ENCODE measurements at regions not wholly inside any gene's neighbourhood (a gene's known extent, or its start where the extent isn't known, plus 50 kb on each side); places are given as distances from the start of the nearest gene placed in this dataset.
A peak's percentile ranks its signal among the peaks of the same experiment; 100 is the strongest.
"Not testable (repeated sequence)": the region's sequence is repeated elsewhere in the genome, so short reads cannot be mapped to it uniquely, and the experiment has no call there.

DNA sequence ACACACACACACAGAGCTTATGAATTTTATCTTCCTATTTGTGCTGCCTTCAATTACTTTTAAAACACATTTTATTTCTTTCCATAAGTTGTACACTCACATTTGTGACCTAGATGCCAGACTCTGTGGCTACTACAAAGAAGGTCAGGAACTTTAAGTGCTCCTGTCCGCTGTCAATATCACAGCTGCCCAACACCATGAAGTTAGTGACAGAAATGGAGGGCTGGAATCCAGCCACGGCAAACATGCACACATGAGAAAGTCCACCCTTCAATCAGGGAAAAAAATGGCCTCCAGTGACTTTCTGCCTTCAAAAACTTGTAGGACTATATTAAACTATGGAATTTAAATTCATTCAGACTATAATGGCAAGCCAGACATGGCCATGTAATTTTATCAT is 334.4 kb upstream of the FSTL5 start:
- Mint-ChIP-seq H3K27me3 (peaks cover under 1% of the 10 kb centered on the region), H3K27ac (no peak overlapping the region), H3K4me3 (no peak overlapping the region), H3K36me3 (no peaks in the 10 kb centered on the region), H3K9me3 (no peaks in the 10 kb centered on the region), H3K4me1 (no peaks in the 10 kb centered on the region)
- Histone ChIP-seq H3K27me3 (ENCODE audit: control insufficient read depth, insufficient read depth, low read length) (no peaks in the 10 kb centered on the region), H3K9me3 (ENCODE audit: control insufficient read depth in 2 of 2, low read length in 2 of 2) (no peaks in the 10 kb centered on the region), H3K27ac (ENCODE audit: insufficient read depth, low read length, poor library complexity, severe bottlenecking) (no peak overlapping the region), H3K4me1 (ENCODE audit: control insufficient read depth, insufficient read depth, low read length, poor library complexity, severe bottlenecking) (no peaks in the 10 kb centered on the region), H3K36me3 (ENCODE audit: control insufficient read depth, insufficient read depth, low read length) (no peaks in the 10 kb centered on the region), H3K4me3 (ENCODE audit: low read depth, low read length) (no peak overlapping the region)
- no peak for DNase-seq
- ATAC-seq (ENCODE audit: low read depth in 2 of 2), result no peak

DNA sequence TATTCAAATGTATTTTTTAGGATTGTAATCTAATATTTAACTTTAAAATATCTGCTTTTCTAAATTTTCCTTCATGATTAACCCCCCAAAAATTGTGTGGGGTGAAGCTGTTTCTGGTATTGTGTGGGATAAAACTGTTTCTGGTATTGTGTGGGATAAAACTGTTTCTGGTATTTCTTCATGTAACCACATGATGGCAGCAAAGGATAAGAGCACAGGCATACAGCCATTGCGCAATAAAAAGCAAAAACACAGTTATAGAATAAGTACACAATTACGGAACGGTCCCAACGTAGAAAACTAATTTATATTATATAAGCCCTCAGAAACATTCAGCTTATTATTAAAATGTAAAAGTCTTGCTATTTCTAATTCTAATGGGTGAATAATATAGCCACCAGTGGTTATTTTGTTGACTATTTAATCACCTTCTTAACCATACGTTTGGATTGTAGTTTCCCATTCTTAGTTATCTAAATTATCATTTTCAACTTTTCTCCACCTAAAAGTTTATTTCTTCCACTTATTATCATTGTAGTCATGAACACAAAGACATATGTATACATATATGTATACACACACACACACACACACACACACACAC is 333.9 kb upstream of the FSTL5 start:
- H3K36me3 ChIP-seq (ENCODE audit: control insufficient read depth, insufficient read depth, low read length), result no peaks in the 10 kb centered on the region
- H3K4me3 Mint-ChIP-seq, result no peak overlapping the region
- H3K36me3 Mint-ChIP-seq, result no peaks in the 10 kb centered on the region
- H3K27me3 Mint-ChIP-seq, result no peaks in the 10 kb centered on the region
- ATAC-seq (ENCODE audit: low read depth in 2 of 2), result peak in 1 of 2 donors; percentile 48
- H3K4me1 Mint-ChIP-seq, result no peaks in the 10 kb centered on the region
- H3K4me1 ChIP-seq (ENCODE audit: control insufficient read depth, insufficient read depth, low read length, poor library complexity, severe bottlenecking), result no peaks in the 10 kb centered on the region
- H3K9me3 Mint-ChIP-seq, result no peaks in the 10 kb centered on the region
- H3K9me3 ChIP-seq (ENCODE audit: control insufficient read depth in 2 of 2, low read length in 2 of 2), result no peaks in the 10 kb centered on the region
- peak in 2 of 3 donors; percentile 24 to 44 for DNase-seq
- no peak overlapping the region for H3K27ac ChIP-seq (ENCODE audit: insufficient read depth, low read length, poor library complexity, severe bottlenecking)
- no peaks in the 10 kb centered on the region for H3K27me3 ChIP-seq (ENCODE audit: control insufficient read depth, insufficient read depth, low read length)
- no peak overlapping the region for H3K27ac Mint-ChIP-seq
- no peak overlapping the region for H3K4me3 ChIP-seq (ENCODE audit: low read depth, low read length)

DNA sequence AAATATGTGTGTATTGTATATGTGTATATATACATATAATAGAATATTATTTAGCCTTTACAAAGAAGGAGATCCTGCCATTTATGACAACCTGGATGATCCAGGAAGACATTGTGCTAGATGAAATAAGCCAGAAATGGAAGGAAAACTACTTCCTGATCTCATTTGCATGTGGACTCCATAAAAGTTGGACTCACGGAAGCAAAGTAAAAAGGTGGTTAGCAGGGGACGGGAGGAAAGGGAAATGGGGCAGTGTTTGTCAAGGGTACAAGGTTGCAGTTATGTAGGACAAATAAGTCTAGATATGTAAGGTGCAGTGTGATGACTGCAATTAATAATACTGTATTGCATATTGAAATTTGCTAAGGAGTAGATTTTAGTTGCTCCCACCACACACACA is 331.1 kb upstream of the FSTL5 start:
- Histone ChIP-seq H3K27ac (ENCODE audit: insufficient read depth, low read length, poor library complexity, severe bottlenecking) (no peak overlapping the region), H3K36me3 (ENCODE audit: control insufficient read depth, insufficient read depth, low read length) (no peaks in the 10 kb centered on the region), H3K4me1 (ENCODE audit: control insufficient read depth, insufficient read depth, low read length, poor library complexity, severe bottlenecking) (no peaks in the 10 kb centered on the region), H3K27me3 (ENCODE audit: control insufficient read depth, insufficient read depth, low read length) (no peaks in the 10 kb centered on the region), H3K9me3 (ENCODE audit: control insufficient read depth in 2 of 2, low read length in 2 of 2) (no peaks in the 10 kb centered on the region), H3K4me3 (ENCODE audit: low read depth, low read length) (no peak overlapping the region)
- Mint-ChIP-seq H3K36me3 (no peaks in the 10 kb centered on the region), H3K4me1 (no peaks in the 10 kb centered on the region), H3K27me3 (no peaks in the 10 kb centered on the region), H3K27ac (no peak overlapping the region), H3K9me3 (no peaks in the 10 kb centered on the region), H3K4me3 (no peak overlapping the region)
- ATAC-seq (ENCODE audit: low read depth in 2 of 2), result no peak
- DNase-seq, result no peak

DNA sequence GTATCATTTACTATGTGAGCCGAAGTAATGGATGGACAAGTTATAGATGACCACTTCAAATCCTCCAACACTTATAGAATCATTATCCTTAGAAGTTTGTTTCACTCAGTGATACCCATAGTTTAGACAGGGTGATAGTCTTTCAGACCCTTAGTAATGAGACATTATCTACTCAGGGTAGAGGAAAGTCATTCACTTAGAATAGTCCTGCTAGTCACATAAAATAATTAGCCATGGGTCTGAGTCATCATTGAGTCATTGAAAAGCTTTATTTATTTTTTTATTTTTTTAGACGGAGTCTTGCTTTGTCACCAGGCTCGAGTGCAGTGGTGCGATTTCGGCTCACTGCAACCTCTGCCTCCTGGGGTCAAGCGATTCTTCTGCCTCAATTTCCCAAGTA is 321.7 kb upstream of the FSTL5 start:
- H3K4me1 ChIP-seq (ENCODE audit: control insufficient read depth, insufficient read depth, low read length, poor library complexity, severe bottlenecking), result no peaks in the 10 kb centered on the region
- ATAC-seq (ENCODE audit: low read depth in 2 of 2) (no peak), DNase-seq (no peak)
- Mint-ChIP-seq H3K4me1 (no peaks in the 10 kb centered on the region), H3K36me3 (no peaks in the 10 kb centered on the region), H3K27me3 (no peaks in the 10 kb centered on the region), H3K4me3 (no peak overlapping the region), H3K9me3 (peaks cover 0 to 7% (median 0%) of the 10 kb centered on the region in 7 donors), H3K27ac (no peak overlapping the region)
- H3K27me3 ChIP-seq (ENCODE audit: control insufficient read depth, insufficient read depth, low read length), result no peaks in the 10 kb centered on the region
- no peaks in the 10 kb centered on the region for H3K36me3 ChIP-seq (ENCODE audit: control insufficient read depth, insufficient read depth, low read length)
- H3K27ac ChIP-seq (ENCODE audit: insufficient read depth, low read length, poor library complexity, severe bottlenecking), result no peak overlapping the region
- no peak overlapping the region for H3K4me3 ChIP-seq (ENCODE audit: low read depth, low read length)
- H3K9me3 ChIP-seq (ENCODE audit: control insufficient read depth in 2 of 2, low read length in 2 of 2), result no peaks in the 10 kb centered on the region

DNA sequence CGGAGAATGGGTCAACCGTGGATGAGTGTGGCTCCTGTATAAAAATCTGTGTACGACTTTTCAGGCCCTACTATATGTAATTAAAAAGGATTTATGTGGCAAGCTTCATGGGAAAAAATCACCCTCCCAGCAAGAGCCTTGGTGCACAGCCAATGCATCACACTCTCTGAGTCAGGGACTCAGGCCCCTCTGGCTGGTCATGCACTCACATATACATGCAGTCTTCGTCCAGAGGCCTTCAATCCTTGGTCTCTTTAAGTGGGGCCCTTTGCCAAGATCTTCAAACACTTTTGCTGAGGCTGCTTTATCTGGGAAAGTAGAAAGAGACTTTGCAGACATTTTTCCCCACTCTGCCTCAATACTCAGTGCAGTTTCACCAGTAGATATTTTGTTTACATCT is 311.4 kb upstream of the FSTL5 start:
- Histone ChIP-seq H3K9me3 (ENCODE audit: control insufficient read depth in 2 of 2, low read length in 2 of 2) (no peaks in the 10 kb centered on the region), H3K27ac (ENCODE audit: insufficient read depth, low read length, poor library complexity, severe bottlenecking) (no peak overlapping the region), H3K4me3 (ENCODE audit: low read depth, low read length) (no peak overlapping the region), H3K27me3 (ENCODE audit: control insufficient read depth, insufficient read depth, low read length) (no peaks in the 10 kb centered on the region), H3K4me1 (ENCODE audit: control insufficient read depth, insufficient read depth, low read length, poor library complexity, severe bottlenecking) (no peaks in the 10 kb centered on the region), H3K36me3 (ENCODE audit: control insufficient read depth, insufficient read depth, low read length) (no peaks in the 10 kb centered on the region)
- no peak overlapping the region for H3K4me3 Mint-ChIP-seq
- no peaks in the 10 kb centered on the region for H3K4me1 Mint-ChIP-seq
- no peak overlapping the region for H3K27ac Mint-ChIP-seq
- DNase-seq (no peak), ATAC-seq (ENCODE audit: low read depth in 2 of 2) (no peak)
- no peaks in the 10 kb centered on the region for H3K27me3 Mint-ChIP-seq
- H3K9me3 Mint-ChIP-seq, result peaks cover 0 to 12% (median 5%) of the 10 kb centered on the region in 7 donors
- no peaks in the 10 kb centered on the region for H3K36me3 Mint-ChIP-seq

DNA sequence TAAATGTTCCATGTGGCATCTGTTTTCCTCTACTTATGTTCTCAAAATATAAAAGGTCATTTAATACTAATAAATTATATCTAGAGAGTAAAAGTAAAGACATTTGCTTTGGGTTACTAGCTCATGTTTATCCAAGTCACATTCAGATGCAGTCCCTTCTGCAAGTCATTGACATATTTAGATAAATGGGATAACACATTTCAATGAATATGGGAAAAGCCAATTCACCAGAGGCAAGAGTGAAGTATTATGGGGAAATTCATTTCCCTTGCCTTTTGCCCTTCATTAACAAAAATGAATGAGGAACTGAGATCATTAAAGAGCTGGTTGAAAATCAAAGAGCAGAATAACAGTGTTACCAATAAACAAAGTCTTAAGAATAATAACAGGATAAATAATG is 306.2 kb upstream of the FSTL5 start:
- no peak for DNase-seq
- no peak for ATAC-seq (ENCODE audit: low read depth in 2 of 2)
- Histone ChIP-seq H3K4me3 (ENCODE audit: low read depth, low read length) (no peak overlapping the region), H3K27me3 (ENCODE audit: control insufficient read depth, insufficient read depth, low read length) (no peaks in the 10 kb centered on the region), H3K9me3 (ENCODE audit: control insufficient read depth in 2 of 2, low read length in 2 of 2) (no peaks in the 10 kb centered on the region), H3K36me3 (ENCODE audit: control insufficient read depth, insufficient read depth, low read length) (no peaks in the 10 kb centered on the region), H3K27ac (ENCODE audit: insufficient read depth, low read length, poor library complexity, severe bottlenecking) (no peak overlapping the region), H3K4me1 (ENCODE audit: control insufficient read depth, insufficient read depth, low read length, poor library complexity, severe bottlenecking) (no peaks in the 10 kb centered on the region)
- Mint-ChIP-seq H3K27ac (no peak overlapping the region), H3K4me3 (no peak overlapping the region), H3K9me3 (peaks cover 0 to 3% (median 0%) of the 10 kb centered on the region in 7 donors), H3K27me3 (no peaks in the 10 kb centered on the region), H3K4me1 (no peaks in the 10 kb centered on the region), H3K36me3 (no peaks in the 10 kb centered on the region)

DNA sequence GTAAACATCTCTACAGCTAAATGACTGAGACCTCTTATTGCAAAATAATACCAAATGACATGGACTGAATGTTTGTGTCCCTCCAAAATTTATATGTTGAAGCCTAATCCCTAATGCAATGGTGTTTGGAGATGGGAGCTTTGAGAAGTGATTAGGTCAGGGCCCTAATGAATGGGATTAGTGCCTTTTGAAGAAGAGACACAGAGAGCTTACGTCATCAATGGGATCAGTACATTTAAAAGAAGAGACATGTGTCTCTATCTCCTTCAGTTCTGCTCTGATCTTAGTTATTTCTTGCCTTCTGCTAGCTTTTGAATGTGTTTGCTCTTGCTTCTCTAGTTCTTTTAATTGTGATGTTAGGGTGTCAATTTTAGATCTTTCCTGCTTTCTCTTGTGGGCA is 301.6 kb upstream of the FSTL5 start:
- H3K36me3 ChIP-seq (ENCODE audit: control insufficient read depth, insufficient read depth, low read length); H3K9me3 Mint-ChIP-seq; H3K27ac ChIP-seq (ENCODE audit: insufficient read depth, low read length, poor library complexity, severe bottlenecking); H3K9me3 ChIP-seq (ENCODE audit: control insufficient read depth in 2 of 2, low read length in 2 of 2); DNase-seq; H3K4me3 ChIP-seq (ENCODE audit: low read depth, low read length); H3K4me1 ChIP-seq (ENCODE audit: control insufficient read depth, insufficient read depth, low read length, poor library complexity, severe bottlenecking); H3K4me1 Mint-ChIP-seq; H3K4me3 Mint-ChIP-seq; H3K27me3 Mint-ChIP-seq; H3K27ac Mint-ChIP-seq; H3K27me3 ChIP-seq (ENCODE audit: control insufficient read depth, insufficient read depth, low read length); ATAC-seq (ENCODE audit: low read depth in 2 of 2); H3K36me3 Mint-ChIP-seq: not testable (repeated sequence)

DNA sequence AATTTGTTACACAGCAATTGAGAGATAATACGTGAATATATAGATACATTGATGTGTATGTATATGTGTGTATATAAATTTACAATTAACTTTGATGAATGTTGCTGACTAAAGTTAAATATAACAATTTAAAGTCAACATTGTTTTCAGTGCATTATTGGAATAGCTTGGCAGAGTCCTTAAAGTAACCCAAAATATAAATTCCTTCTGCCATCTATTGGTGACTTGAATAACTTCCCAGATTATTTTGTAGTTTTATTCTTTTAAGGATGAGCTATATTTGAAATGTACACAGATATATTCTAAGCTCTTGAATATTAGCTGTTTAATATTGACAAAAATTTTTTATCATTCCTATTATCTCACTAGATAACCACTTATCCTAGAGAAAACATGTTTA is 298.2 kb upstream of the FSTL5 start:
- Mint-ChIP-seq H3K36me3 (no peaks in the 10 kb centered on the region), H3K4me3 (no peak overlapping the region), H3K9me3 (peaks cover 0 to 3% (median 0%) of the 10 kb centered on the region in 7 donors), H3K4me1 (no peaks in the 10 kb centered on the region), H3K27me3 (no peaks in the 10 kb centered on the region), H3K27ac (no peak overlapping the region)
- Histone ChIP-seq H3K4me1 (ENCODE audit: control insufficient read depth, insufficient read depth, low read length, poor library complexity, severe bottlenecking) (no peaks in the 10 kb centered on the region), H3K27ac (ENCODE audit: insufficient read depth, low read length, poor library complexity, severe bottlenecking) (no peak overlapping the region), H3K27me3 (ENCODE audit: control insufficient read depth, insufficient read depth, low read length) (no peaks in the 10 kb centered on the region), H3K36me3 (ENCODE audit: control insufficient read depth, insufficient read depth, low read length) (no peaks in the 10 kb centered on the region), H3K4me3 (ENCODE audit: low read depth, low read length) (no peak overlapping the region), H3K9me3 (ENCODE audit: control insufficient read depth in 2 of 2, low read length in 2 of 2) (no peaks in the 10 kb centered on the region)
- ATAC-seq (ENCODE audit: low read depth in 2 of 2) (no peak), DNase-seq (no peak)
